ENCODE measurements at regions not wholly inside any gene's neighbourhood (a gene's known extent, or its start where the extent isn't known, plus 50 kb on each side); places are given as distances from the start of the nearest gene placed in this dataset.

DNA sequence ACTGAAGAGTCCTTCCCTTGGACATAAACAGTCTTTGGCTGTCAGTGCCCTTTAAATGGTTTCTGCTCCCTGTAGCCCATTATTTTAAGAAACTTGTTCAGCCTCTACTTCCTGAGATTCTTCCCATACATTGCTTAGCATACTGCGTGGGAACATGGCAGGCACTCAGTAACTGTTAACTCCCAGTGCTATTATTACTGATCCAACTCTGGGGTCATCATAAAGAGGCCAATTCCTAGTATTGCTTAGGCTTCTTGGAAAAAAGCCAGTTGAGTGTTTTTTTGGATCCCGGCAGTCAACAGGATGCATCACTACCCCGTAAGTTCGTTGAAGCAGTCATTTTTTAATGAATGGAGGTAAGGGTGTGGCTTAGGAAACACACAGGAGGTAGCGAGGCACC is 206.2 kb upstream of the ADAMTS9 start:
- no peak overlapping the region for H3K4me3 ChIP-seq
- in situ Hi-C loops (cut with MboI), result no loop called here
- TF ChIP-seq EZH2 (IDR thresholded peaks at IDR 0.05; ENCODE audit: insufficient read depth, poor library complexity, severe bottlenecking) (no peak), EZH2phosphoT487 (IDR thresholded peaks at IDR 0.05; ENCODE audit: insufficient read depth, low read depth) (no peak)
- H3F3A ChIP-seq (ENCODE audit: insufficient read depth), result no peaks in the 10 kb centered on the region
- H2AFZ ChIP-seq, result no peak overlapping the region
- no peaks in the 10 kb centered on the region for H4K20me1 ChIP-seq (ENCODE audit: insufficient read depth)
- no peak for DNase-seq
- no peak overlapping the region for H3K4me2 ChIP-seq (ENCODE audit: unreplicated experiment)
- no peaks in the 10 kb centered on the region for H3K9me3 ChIP-seq (ENCODE audit: low read depth)
- H3K9ac ChIP-seq, result no peak overlapping the region
- peaks cover 6% of the 10 kb centered on the region for H3K4me1 ChIP-seq (ENCODE audit: insufficient read depth)
- WGBS, 2 experiments (ENCODE audit: low coverage in 1 of 2, low lambda C conversion rate in 2 of 2, missing lambda C conversion rate in 2 of 2), result 76 to 83% methylated on average over 5 of the region's 5 CpGs
- no peaks in the 10 kb centered on the region for H3K9me2 ChIP-seq (ENCODE audit: insufficient read depth)
- no peaks in the 10 kb centered on the region for H3K79me2 ChIP-seq (ENCODE audit: insufficient read depth)
- H3K36me3 ChIP-seq (ENCODE audit: low read depth), result no peaks in the 10 kb centered on the region
- no peaks in the 10 kb centered on the region for H3K27me3 ChIP-seq (replicated peaks; ENCODE audit: insufficient read depth)
- H3K27ac ChIP-seq, result no peak overlapping the region

DNA sequence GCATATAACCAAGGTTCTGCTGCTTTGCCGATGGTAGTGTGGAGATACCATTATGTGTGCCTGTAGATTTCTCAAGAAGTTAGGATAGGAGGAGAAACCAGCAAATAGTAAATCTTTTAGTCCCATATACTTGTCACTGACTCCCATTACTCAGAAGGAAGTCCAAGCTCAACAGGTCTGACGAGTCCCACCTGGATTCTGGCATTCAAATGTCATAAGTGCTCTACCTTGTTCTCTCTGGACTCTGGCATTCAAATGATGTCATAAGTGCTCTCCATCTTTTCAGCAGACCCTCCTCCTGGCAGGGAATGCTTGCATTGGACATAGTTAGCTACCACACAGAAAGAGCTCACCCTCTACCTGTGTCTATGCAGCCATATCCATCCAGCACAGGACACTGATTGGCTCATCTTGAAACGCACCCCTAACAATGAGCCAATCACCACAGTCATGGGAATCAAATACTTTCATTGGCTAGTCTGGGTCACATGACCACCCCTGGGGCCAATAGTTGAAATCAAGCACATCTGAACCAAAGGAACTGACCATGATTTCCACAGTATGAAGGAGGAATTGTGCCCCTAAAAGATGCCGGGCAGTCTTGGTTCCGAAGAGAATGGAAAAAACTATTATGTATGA is 205.0 kb upstream of the ADAMTS9 start:
- H3K9me2 ChIP-seq (ENCODE audit: insufficient read depth), result no peaks in the 10 kb centered on the region
- no peak for DNase-seq
- H3K9me3 ChIP-seq (ENCODE audit: low read depth), result no peaks in the 10 kb centered on the region
- no peak overlapping the region for H2AFZ ChIP-seq
- H3K4me2 ChIP-seq (ENCODE audit: unreplicated experiment), result no peak overlapping the region
- in situ Hi-C loops (cut with MboI), result no loop called here
- no peaks in the 10 kb centered on the region for H3K4me1 ChIP-seq (ENCODE audit: insufficient read depth)
- H3K27me3 ChIP-seq (replicated peaks; ENCODE audit: insufficient read depth), result no peaks in the 10 kb centered on the region
- WGBS, 2 experiments (ENCODE audit: low coverage in 1 of 2, low lambda C conversion rate in 2 of 2, missing lambda C conversion rate in 2 of 2), result 89 to 97% methylated on average over 5 of the region's 5 CpGs
- H3K27ac ChIP-seq, result no peak overlapping the region
- no peaks in the 10 kb centered on the region for H3K36me3 ChIP-seq (ENCODE audit: low read depth)
- H3K9ac ChIP-seq, result no peak overlapping the region
- H3K4me3 ChIP-seq, result no peak overlapping the region
- H3F3A ChIP-seq (ENCODE audit: insufficient read depth), result no peaks in the 10 kb centered on the region
- H4K20me1 ChIP-seq (ENCODE audit: insufficient read depth), result no peaks in the 10 kb centered on the region
- H3K79me2 ChIP-seq (ENCODE audit: insufficient read depth), result no peaks in the 10 kb centered on the region
- TF ChIP-seq EZH2phosphoT487 (IDR thresholded peaks at IDR 0.05; ENCODE audit: insufficient read depth, low read depth), result no peak
- no peak for TF ChIP-seq EZH2 (IDR thresholded peaks at IDR 0.05; ENCODE audit: insufficient read depth, poor library complexity, severe bottlenecking)

DNA sequence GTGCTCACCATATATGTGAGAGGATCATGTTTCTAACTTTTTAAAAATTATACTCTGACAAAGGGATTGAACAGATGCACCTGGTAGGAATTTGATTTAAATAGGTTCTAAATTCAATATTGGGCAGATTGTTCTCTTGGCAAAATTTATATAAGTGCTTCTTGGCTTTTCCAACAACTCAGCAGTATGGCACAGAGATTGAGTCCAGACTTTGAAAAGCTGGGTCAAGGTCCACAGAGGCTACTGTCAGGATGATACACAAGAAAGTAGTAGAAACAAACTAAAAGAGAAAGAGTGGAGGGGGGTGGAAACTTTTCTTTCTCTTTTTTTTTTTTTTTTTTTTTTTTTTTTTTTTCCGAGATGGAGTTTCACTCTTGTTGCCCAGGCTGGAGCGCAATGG is 203.2 kb upstream of the ADAMTS9 start:
- Histone ChIP-seq H3K4me3 (no peak overlapping the region), H3K27ac (no peak overlapping the region), H3K36me3 (ENCODE audit: low read depth) (no peaks in the 10 kb centered on the region), H4K20me1 (ENCODE audit: insufficient read depth) (no peaks in the 10 kb centered on the region), H2AFZ (no peak overlapping the region), H3K9me2 (ENCODE audit: insufficient read depth) (no peaks in the 10 kb centered on the region), H3K4me2 (ENCODE audit: unreplicated experiment) (no peak overlapping the region), H3K79me2 (ENCODE audit: insufficient read depth) (no peaks in the 10 kb centered on the region), H3K9ac (no peak overlapping the region), H3K27me3 (replicated peaks; ENCODE audit: insufficient read depth) (no peaks in the 10 kb centered on the region), H3K4me1 (ENCODE audit: insufficient read depth) (no peaks in the 10 kb centered on the region), H3F3A (ENCODE audit: insufficient read depth) (no peaks in the 10 kb centered on the region), H3K9me3 (ENCODE audit: low read depth) (no peaks in the 10 kb centered on the region)
- DNase-seq, result no peak
- in situ Hi-C loops (cut with MboI), result no loop called here
- no peak for TF ChIP-seq EZH2 (IDR thresholded peaks at IDR 0.05; ENCODE audit: insufficient read depth, poor library complexity, severe bottlenecking)
- no peak for TF ChIP-seq EZH2phosphoT487 (IDR thresholded peaks at IDR 0.05; ENCODE audit: insufficient read depth, low read depth)
- WGBS, 2 experiments (ENCODE audit: low coverage in 1 of 2, low lambda C conversion rate in 2 of 2, missing lambda C conversion rate in 2 of 2), result 75 to 100% methylated on average over 1 to 2 of the region's 2 CpGs

DNA sequence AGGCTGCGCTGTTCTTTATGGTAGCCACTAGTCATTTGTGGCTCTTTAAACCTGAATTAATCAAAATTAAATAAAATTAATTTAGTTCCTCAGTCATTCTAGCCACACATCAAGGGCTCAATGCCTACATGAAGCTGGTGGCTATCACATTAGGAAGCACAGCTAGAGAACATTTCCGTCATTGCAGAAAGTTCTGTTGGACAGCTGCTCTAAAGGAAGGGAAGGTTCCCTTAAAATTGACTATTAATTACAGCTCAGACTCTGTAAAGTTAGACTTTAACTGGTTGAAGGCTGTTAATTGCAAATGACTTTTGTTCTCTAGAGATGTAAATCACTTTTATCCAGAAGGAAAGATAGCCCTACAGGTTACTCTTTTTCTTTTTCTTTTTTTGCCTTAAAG is 202.7 kb upstream of the ADAMTS9 start:
- H2AFZ ChIP-seq, result no peak overlapping the region

DNA sequence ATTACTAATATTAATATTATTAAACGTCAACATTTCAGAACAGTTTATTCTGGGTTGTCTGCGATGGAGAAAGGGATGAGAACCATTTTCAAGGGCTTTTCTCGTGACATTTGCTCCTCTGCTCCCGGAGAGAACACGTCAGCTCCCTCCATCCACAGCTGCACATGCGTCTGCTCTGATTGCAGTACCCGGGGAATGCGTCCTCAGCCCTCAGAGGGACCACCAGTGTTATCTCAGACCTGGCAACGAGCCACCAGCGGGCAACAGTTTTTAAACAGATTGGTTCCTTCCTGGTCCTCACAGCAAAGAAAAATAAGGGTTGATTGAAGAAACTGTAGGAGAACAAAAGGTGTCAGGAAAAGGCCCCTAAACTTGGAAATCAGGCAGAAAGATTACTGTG is 202.2 kb upstream of the ADAMTS9 start:
- H2AFZ ChIP-seq, result no peak overlapping the region

More for the DNA sequence above, 202.7 kb upstream of the ADAMTS9 start:
- Histone ChIP-seq H3K4me1 (ENCODE audit: insufficient read depth) (no peaks in the 10 kb centered on the region), H3K9ac (no peak overlapping the region), H3K9me2 (ENCODE audit: insufficient read depth) (no peaks in the 10 kb centered on the region), H3K36me3 (ENCODE audit: low read depth) (no peaks in the 10 kb centered on the region), H3K4me2 (ENCODE audit: unreplicated experiment) (no peak overlapping the region), H3K27ac (no peak overlapping the region), H3K4me3 (no peak overlapping the region), H3F3A (ENCODE audit: insufficient read depth) (no peaks in the 10 kb centered on the region), H3K9me3 (ENCODE audit: low read depth) (no peaks in the 10 kb centered on the region), H3K79me2 (ENCODE audit: insufficient read depth) (no peaks in the 10 kb centered on the region), H3K27me3 (replicated peaks; ENCODE audit: insufficient read depth) (no peaks in the 10 kb centered on the region), H4K20me1 (ENCODE audit: insufficient read depth) (no peaks in the 10 kb centered on the region)
- no peak for TF ChIP-seq EZH2 (IDR thresholded peaks at IDR 0.05; ENCODE audit: insufficient read depth, poor library complexity, severe bottlenecking)
- no peak for TF ChIP-seq EZH2phosphoT487 (IDR thresholded peaks at IDR 0.05; ENCODE audit: insufficient read depth, low read depth)
- DNase-seq, result no peak
- WGBS, 2 experiments (ENCODE audit: low coverage in 1 of 2, low lambda C conversion rate in 2 of 2, missing lambda C conversion rate in 2 of 2), result 90 to 93% methylated on average over 2 of the region's 2 CpGs
- in situ Hi-C loops (cut with MboI), result no loop called here

More for the DNA sequence above, 202.2 kb upstream of the ADAMTS9 start:
- H3K79me2 ChIP-seq (ENCODE audit: insufficient read depth), result no peaks in the 10 kb centered on the region
- H3K36me3 ChIP-seq (ENCODE audit: low read depth), result no peaks in the 10 kb centered on the region
- no peaks in the 10 kb centered on the region for H3K9me3 ChIP-seq (ENCODE audit: low read depth)
- no peak for DNase-seq
- in situ Hi-C loops (cut with MboI), result no loop called here
- no peak overlapping the region for H3K4me2 ChIP-seq (ENCODE audit: unreplicated experiment)
- no peaks in the 10 kb centered on the region for H3K27me3 ChIP-seq (replicated peaks; ENCODE audit: insufficient read depth)
- H3F3A ChIP-seq (ENCODE audit: insufficient read depth), result no peaks in the 10 kb centered on the region
- TF ChIP-seq EZH2 (IDR thresholded peaks at IDR 0.05; ENCODE audit: insufficient read depth, poor library complexity, severe bottlenecking), result no peak
- WGBS, 2 experiments (ENCODE audit: low coverage in 1 of 2, low lambda C conversion rate in 2 of 2, missing lambda C conversion rate in 2 of 2), result 79 to 83% methylated on average over 10 of the region's 10 CpGs
- no peak overlapping the region for H3K9ac ChIP-seq
- H3K27ac ChIP-seq, result no peak overlapping the region
- H3K4me1 ChIP-seq (ENCODE audit: insufficient read depth), result no peaks in the 10 kb centered on the region
- H3K9me2 ChIP-seq (ENCODE audit: insufficient read depth), result no peaks in the 10 kb centered on the region
- H4K20me1 ChIP-seq (ENCODE audit: insufficient read depth), result no peaks in the 10 kb centered on the region
- H3K4me3 ChIP-seq, result no peak overlapping the region
